ENCODE measurements at regions not wholly inside any gene's neighbourhood (a gene's known extent, or its start where the extent isn't known, plus 50 kb on each side); places are given as distances from the start of the nearest gene placed in this dataset.

DNA sequence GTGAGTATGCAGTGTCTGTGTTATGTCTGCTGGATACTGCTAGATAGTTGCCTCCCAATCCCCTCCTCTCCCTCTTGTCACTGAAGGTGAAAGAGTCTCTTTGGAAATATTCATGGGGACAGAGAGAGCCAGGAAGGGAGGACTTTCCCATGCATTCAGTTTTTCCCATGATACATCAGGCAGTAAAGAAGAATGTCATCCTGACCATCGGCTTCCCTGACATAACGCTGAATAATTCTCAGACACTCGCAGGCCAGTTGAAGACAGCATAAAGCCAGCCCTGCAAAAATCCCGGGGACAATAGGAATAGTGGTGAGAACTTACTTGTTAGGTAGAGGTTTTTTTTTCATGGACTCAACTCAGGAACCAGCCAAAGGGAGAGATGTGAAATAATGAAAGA, 58.1 kb downstream of the KLF4 start:
- no peak for DNase-seq (ENCODE audit: low read depth)

DNA sequence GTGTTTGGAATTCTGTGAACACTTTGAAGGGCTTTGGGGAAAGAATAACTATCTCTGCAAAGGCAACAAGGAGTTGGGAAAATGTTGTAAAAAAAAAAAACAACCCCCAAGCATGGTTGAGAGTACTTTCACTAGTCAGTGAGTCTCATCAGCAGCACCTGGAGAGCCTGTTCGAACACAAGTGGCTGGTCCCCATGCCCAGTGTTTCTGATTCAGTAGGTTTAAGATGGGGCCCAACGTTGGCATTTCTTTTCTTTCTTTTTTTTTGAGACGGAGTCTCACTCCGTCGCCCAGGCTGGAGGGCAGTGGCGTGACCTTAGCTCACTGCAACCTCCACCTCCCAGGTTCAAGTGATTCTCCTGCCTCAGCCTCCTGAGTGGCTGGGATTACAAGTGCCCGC, 59.5 kb downstream of the KLF4 start:
- DNase-seq (ENCODE audit: low read depth), result no peak

DNA sequence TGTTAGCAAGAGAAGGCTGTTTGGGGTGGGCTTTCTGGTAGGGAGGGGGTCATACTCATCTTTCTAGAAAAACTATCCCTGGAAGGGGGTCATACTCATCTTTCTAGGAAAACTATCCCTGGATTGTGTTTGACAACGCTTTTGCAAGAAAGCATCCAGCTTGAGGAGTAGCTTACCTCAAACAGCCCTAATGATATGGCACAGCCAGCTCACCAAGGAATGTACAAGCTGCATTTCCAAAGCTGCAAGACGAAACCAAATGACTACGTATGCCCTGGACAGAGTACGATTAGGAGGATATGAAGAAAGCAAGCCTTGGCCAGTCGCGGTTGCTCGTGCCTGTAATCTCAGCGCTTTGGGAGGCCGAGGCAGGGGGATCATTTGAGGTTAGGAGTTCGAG, 63.4 kb downstream of the KLF4 start:
- no peak for DNase-seq (ENCODE audit: low read depth)

DNA sequence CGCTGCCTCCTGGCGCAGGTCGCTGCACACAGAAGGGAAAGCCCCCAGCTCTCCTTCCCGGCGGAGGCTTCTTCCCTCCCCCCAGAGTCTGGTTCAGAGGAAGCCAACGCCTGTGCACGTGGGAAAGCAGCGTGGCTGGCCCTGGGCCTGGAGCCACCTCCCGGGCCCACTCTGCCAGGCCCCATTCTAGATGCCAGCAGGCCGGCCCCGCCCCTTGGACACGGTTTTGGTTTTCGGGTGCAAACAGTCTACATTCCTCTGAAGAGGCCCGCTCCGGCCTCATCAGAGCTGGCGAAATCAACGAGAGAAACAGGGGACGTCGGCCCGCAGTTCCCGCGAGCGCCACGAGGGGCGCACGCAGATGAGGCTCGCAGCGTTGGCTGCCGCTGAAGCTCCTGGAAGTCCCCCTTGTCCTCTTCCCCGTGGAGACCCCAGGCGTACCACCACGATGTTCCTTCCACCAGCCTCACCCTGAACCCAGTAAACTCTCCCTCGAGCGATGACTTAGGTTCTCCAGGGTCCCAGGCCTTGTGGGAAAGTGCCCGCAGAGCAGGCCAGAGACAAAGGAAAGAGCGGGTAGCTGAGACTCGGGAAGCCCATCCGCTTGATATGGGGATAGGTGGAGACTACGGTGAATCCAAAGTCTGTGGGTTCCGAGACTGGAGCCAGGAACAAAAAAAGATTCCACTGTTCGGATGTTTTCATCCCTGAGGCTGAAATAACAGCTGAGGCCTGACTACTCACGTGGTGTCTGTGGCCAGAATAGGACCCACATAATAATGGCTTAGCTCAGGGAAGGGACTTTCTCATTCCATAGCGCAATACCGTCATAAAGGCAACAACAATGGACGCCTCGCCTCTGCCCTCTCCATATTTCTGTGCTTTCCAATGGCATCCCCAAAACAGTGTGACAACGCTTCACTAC, 64.2 kb downstream of the KLF4 start:
- peak; percentile 9 for DNase-seq (ENCODE audit: low read depth)

DNA sequence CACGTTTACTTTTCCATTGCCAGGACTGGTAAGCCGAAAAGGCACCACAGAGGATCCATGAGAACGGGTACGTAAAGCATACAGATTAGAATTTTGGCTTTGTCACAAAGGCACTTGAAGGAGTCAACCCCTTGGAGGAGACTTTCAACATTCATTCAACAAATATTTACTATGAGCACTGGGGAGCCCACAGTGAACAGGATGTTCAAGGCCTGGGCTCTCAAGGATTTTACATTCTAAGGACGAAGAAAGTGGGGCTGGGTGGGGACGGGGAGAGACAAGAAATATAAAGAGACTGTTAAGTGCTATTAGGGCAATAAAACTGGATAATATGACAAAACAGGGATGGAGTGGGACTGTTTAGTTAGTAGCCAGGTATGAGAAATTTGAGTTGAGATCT, 66.0 kb downstream of the KLF4 start:
- no peak for DNase-seq (ENCODE audit: low read depth)

DNA sequence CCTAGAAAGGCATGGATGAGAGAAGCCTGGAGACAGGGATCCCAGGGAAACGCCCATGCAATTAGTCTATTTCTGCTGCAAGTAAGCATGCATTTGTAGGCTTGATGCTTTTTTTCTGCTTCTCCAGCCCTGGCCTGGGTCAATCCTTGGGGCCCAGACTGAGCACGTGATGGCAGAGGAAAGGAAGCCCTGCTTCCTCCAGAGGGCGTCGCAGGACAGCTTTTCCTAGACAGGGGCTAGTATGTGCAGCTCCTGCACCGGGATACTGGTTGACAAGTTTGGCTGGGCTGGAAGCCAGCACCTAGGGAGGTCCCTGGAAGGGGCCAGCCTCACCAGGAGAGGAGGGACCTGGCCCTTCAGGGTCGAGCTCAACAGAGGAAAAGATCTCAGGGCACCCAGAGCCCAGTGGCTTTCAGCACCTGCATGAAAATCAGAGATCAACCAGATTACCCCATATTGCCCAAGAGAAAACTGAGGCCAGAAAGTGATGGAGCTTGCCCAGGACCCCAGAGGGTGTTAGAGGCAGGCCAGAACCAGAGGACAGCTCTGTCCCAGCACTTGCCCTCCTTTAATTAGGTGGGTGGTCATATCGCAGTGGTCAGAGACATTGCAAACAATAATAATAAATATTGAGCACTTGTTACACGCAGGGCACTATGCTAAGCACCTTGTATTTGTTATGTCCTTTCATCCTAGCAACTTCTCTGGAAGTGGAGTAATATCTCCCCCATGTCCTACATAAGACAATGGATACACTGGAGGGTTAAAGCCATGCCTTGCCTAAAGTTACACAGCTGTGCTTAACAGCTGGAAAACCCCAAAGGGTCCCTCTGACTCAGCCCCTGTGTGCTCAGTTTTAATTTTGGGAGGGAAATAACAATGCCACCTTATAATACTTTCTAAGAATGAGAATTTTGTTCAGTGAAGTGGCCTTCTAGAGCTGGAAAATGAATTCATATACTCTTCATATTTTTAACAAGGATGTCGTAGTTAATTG, 67.1 kb downstream of the KLF4 start:
- DNase-seq (ENCODE audit: low read depth), result no peak

DNA sequence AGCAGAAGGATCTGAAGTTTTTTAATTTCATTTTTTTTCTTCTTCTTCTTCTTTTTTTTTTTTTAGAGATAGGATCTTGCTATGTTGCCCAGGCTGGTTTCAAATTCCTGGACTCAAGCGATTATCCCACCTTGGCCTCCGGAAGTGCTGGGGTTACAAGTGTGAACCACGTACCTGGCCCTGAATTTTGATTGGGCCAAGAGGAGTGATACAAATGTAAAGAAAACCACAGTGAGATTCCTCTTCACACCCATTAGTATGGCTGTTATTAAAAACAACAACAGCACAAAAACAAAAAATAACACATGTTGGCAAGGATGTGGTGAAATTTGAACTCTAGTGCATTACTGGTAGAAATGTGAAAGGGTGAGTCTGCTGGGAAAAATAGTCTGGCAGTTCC, 79.1 kb downstream of the KLF4 start:
- DNase-seq (ENCODE audit: low read depth), result no peak

DNA sequence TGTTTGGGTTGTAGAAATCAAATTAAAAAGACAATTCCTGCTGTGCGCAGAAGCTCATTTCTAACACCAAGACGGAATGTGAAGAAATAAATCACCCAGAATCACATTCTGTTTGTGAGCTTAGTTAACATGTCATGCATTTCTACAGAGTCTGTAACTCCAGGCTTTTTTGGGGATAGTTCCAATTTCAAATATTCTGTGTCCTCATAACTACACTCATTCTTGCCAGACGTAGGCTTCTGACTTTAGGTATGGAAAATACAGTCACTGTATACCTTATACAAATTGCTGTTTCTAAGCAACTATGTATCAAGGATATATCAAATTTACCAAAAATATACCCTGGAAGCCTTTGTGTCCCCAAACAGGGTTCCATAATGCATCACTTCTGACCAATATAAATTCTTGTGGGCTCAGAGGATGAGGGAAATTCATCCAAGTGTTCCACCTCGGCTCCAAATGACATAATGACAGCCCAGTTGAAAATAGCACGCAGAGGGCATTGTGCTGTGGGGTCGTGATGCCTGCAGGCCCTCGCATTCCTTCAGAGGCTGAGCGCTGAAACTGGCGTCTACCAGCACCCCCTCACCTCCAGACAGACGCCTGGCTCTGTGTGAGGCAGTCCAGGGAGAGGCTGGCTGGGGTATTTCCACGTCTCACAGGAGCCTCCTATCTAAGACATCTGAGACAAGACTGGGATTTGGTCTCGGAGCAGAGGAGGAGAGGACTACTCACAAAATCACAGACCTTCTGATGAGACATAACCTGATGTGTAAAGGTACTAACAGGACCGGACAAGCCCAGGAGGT, 79.8 kb downstream of the KLF4 start:
- DNase-seq (ENCODE audit: low read depth), result no peak

DNA sequence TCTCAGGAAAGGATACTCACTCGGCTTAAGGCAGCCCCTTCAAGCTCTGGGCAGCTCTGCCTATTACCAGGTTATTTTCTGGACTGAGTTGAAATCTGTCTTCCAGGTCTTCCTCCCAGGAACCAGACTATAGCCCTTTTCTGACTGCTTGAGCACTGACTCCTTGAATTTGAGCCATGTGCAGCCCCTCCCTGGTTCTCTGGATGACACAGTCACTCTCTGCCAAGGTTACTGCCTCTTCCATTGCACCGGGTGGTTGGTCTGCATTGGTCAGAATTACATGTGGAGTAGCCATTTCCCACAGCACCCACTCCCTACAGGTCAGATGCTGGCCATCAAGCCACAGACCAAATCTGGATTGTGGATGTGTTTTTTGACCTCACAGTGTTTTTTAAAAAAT, 81.9 kb downstream of the KLF4 start:
- no peak for DNase-seq (ENCODE audit: low read depth)

DNA sequence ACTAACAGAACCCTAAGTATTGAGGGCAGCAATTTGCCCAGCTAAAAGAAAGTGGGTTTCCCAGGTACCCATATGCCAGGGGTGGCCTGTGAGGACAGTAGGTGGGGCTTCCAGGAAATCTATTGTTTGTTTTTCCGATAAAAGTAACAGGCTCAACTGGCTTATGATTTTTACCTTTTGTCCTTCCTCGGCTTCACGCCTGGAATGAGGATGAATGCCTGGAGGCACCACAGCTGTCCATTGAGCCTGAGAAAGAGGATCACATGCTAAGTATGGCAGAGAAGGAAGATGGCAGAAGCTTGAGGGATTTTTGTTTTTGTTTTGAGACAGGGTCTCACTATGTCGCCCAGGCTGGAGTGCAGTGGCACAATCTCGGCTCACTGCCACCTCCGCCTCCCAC, 84.1 kb downstream of the KLF4 start:
- DNase-seq (ENCODE audit: low read depth), result no peak

DNA sequence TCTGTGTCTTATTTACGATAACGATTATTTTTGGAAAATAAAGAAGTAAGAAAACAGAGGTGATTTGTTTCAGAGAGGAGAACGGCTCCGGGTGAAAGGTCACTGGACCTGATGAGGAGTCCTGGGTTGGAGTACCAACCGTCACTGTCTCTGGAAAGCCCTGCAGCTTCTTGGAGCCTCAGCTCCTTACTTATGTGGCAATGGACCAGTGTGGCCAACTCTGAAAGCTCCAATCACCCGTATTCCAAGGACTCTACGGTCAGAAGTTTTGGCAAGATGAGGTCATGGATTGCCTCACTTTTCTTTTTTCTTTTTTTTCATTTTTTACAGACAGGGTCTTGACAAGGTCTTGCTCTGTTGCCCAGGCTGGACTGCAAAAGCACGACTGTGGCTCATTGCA, 84.8 kb downstream of the KLF4 start:
- DNase-seq (ENCODE audit: low read depth), result no peak

DNA sequence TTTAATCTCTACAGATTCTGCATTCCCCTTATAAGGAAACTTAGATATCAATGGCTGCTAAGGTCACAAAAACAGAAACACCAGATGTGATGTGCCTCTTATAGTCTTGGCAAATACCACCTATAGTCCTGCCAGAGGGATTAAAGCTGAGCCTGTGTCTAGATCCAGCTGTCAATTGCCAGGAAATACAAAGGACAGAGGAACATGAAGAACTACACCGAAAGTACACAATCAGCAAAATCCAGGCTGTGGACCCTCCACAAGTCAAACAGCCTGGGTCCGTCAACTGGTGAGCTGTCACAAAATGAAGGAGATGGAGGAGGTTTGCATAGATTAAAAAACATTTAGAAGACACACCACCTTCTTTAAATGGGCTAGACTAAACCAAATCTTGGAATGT, 85.4 kb downstream of the KLF4 start:
- no peak for DNase-seq (ENCODE audit: low read depth)

DNA sequence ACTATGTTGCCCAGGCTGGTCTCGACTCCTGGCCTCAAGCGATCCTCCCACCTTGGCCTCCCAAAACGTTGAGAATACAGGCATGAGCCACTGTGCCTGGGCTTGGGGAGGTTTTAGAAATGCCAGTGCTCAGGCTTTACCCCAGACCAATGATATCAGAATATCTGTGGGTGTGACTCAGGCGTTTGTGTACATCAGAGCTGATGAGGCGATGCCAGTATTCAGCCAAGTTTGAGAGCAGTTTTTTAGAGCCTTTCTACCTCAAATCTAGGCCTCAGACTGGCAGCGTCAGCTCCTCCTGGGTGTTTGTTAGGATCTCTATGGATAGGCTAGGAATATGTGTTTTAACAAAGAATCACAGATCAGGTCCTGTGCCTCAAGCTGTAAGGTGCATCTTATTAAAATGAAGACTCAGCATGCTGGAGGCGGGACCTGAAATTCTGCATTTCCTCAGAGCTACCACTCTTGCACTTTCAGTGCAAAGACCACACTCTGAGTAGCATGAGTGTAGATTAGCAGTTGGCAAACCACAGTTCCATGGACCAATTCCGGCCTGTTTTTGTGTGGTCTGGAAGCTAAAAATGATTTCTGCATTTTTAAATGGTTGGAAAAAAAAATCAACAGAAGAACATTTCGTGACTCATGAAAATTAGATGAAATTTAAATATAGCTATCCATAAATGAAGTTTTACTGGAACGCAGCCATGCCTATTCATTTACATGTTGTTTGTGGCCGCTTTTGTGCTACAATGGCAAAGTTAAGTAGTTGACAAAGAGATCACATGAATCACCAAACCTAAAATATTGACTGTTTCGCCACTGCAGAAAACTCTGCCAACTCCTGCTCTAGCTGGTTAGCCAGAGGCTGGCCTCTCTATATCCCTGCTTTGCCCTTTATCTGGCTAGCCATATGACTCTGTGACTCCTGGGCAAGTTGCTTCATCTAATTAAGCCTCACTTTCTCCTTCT, 92.2 kb downstream of the KLF4 start:
- DNase-seq (ENCODE audit: low read depth), result no peak

DNA sequence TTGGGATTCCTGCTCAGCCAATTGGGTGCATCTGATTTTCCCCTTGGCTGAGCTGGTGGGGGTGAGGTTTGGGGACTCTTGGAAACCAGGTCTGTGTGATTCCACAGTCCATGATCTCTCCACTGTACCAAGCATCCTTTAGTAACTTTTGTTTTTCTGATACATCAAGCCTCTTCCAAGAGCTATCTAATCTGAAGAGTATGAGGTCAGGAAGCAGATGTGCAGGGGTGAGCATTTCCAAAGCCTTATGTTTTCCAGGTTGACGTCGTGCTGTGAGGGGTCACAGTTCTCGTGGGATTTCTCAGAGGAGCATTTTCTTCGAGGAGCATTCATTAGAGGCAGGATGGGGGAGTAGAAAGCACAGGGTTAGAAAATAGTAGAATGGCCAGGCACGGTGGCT, 95.3 kb downstream of the KLF4 start:
- DNase-seq (ENCODE audit: low read depth), result no peak

DNA sequence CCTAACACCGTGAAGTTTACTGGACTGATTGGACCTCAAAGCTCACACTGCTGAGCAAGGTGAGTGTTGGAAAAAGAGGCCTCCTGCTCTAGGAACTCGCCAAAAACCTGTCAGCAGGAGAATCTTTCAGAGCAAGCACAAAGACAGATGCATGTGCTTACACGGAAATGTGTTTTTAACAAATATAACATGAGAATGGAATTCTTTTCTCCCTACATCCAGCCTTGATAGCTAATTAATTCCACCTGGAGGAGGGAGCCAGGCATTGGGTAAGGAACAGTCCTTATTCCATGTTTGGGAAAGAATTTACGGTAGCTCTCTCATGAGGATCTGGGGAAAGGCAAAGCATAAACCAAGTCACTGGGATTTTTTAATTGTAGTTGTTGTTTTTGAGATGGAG, 98.8 kb downstream of the KLF4 start:
- DNase-seq (ENCODE audit: low read depth), result no peak

DNA sequence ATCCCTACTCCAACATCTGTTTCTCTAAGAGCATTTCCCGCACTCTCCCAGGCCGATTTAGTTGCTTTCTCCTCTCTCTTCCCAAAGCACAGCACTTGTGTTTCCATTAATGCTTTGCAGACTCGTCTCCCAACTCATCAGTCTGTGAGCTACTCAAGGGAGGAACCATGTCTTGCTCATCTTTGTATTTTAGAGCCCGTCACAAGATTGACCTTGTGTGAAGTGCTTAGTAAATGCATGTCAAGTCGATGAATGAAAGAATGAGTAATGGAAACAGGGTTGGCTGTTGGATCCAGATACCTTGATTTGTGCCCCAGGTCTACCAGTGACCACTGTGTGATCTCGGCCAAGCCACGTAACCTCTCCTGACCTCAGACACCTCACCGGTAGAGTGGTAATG, 99.3 kb downstream of the KLF4 start:
- no peak for DNase-seq (ENCODE audit: low read depth)

DNA sequence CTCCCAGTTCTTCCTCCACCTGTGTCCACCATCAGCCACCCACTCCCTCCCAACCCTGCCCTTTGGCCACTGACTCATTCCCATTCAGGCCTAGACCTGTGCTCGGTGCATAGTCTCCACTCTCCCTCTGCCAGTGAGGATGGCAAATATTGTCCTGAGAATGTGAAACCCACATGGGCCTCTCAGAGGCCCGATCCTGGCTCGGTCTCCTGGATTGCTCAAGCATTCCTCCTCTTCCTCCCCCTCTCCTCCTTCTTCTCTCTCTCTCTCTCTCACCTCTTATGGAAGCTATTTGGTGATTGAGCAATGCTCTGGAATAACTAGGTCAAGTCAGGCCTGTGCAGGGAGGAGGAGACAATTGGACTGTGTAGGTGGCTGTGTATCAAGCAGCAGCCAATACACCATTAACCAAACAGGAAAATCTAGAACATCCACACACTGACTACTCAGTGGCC, 99.9 kb downstream of the KLF4 start:
- no peak for DNase-seq (ENCODE audit: low read depth)

DNA sequence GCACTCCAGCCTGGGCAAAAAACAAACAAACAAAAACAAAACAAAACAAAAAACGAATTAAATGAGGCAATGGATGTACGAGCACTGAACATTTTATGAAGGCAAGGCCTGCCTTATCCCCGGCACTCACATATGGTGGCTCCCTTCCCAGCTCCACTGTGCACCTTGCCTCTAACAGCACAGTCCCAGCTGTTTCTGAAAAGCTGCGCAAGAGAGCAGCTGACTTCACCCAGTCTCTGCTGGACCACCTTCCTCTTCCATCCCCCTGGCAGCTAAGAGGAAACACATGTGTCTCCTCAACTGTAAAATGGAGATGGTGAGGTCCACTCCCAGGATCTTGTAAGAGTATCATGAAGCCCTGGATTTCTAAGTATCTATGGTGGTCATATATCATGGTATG, 100.7 kb downstream of the KLF4 start:
- DNase-seq (ENCODE audit: low read depth), result no peak

DNA sequence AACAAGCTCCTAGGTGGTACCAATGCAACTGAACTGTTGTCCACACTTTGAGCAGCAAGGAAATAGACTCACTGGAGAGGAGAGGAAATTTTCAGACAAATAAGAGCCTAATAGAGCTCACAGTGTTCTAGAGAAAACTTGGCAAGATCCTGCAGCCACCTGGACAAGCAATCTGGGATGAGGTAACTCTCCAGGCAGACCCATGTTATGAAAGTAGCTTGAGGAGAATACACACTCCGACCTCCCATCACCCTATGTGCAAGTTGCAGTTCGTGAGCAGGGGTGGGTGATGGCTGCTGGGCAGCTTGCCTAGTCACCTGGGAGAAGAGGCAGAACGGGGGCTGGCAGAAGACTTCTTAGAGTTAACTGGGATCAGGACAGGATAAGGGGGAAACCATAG, 102.2 kb downstream of the KLF4 start:
- DNase-seq (ENCODE audit: low read depth), result no peak

DNA sequence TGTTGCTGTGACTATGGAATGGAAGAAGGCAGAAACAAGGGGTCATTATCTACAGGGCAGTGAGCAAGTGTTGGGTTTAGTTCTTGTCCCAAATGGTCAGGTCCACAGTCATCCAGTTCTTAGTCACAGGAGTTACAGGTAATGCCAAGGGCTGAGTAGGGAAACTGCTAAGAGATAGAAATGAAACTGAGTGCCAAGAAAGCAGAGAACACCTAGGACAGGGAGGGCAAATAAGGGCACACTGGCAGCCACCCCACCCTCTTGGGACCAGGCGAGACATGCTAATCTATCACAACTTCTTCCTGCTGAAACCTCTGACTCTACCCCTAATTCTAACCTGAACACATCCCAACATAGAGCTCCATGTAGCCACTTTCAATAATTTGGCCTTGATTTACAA, 103.2 kb downstream of the KLF4 start:
- DNase-seq (ENCODE audit: low read depth), result no peak

All from activated T-helper 9 cell treated with anti-CD3 and anti-CD28 coated beads, Interleukin-2, amount 50 U/mL, for 16 hours (primary cell).